HEK293 (cell line): ENCODE measurements at regions not wholly inside any gene's neighbourhood (a gene's known extent, or its start where the extent isn't known, plus 50 kb on each side); places are given as distances from the start of the nearest gene placed in this dataset.

Source experiments
- CTCF ChIA-PET: fragments of 350-600 bp; formaldehyde crosslinking; extraction: SDS; loops from one replicate; lab custom pipeline; 2021; ENCODE audit warnings: antibody characterized with exemption; lab: Yijun Ruan, JAX
- POLR2A ChIA-PET: fragments of 300-600 bp; formaldehyde crosslinking; extraction: SDS; loops from one replicate; lab custom pipeline; 2020; ENCODE audit warnings: antibody characterized with exemption, inconsistent platforms; lab: Yijun Ruan, JAX
- H3K27ac ChIP-seq: fragments of 200-500 bp; sonication (Bioruptor generic); 2 replicates; pipeline ENCODE4 v1.5.1; 2014; ENCODE audit warnings: low read depth, low read length, control low read depth, inconsistent platforms; ENCODE audit errors: extremely low read depth
- H3K36me3 ChIP-seq, 2 experiments: fragments of 200-500 bp in 1 of 2; sonication (Bioruptor generic) in 1 of 2; 1 replicate in 1 of 2; 2 replicates in 1 of 2; pipeline ENCODE4 v1.5.1; 2014 to 2017; ENCODE audit warnings: inconsistent platforms in 2 of 2, low read length in 2 of 2; ENCODE audit not compliant: control insufficient read depth in 2 of 2, insufficient read depth in 1 of 2
- H3K4me1 ChIP-seq: fragments of 200-500 bp; sonication (Bioruptor generic); 2 replicates; pipeline ENCODE4 v1.5.1; 2014; ENCODE audit warnings: mild to moderate bottlenecking, low read length, inconsistent platforms; ENCODE audit not compliant: control insufficient read depth, insufficient read depth
- H3K4me3 ChIP-seq: 2 replicates; pipeline ENCODE4 v1.5.1; 2011; ENCODE audit warnings: low read depth, mild to moderate bottlenecking, control low read depth, low read length, moderate library complexity
- H3K9me3 ChIP-seq: fragments of 200-500 bp; sonication (Bioruptor generic); 2 replicates; pipeline ENCODE4 v1.5.1; 2014; ENCODE audit warnings: low read depth, low read length, inconsistent platforms; ENCODE audit not compliant: control insufficient read depth, insufficient read depth
- HOXC10 ChIP-seq: sonication (generic); formaldehyde crosslinking; IDR thresholded peaks from 2 replicates; pipeline ENCODE4 v1.8.1; 2023; ENCODE audit warnings: mild to moderate bottlenecking, missing genetic modification reagents
- SETDB1 ChIP-seq: IDR thresholded peaks from one replicate; pipeline ENCODE4 v1.6.1; 2017; ENCODE audit warnings: mild to moderate bottlenecking, low read length, moderate library complexity, mixed read lengths; ENCODE audit not compliant: insufficient read length
- WT1 ChIP-seq: fragments of 450-650 bp; formaldehyde crosslinking; IDR thresholded peaks from 2 replicates; pipeline ENCODE4 v1.5.1; 2016; ENCODE audit warnings: missing biosample characterization, missing genetic modification characterization
- ZNF174 ChIP-seq: fragments of 450-650 bp; formaldehyde crosslinking; IDR thresholded peaks from 2 replicates; pipeline ENCODE4 v1.5.0; 2017; ENCODE audit warnings: missing biosample characterization, mild to moderate bottlenecking, missing genetic modification characterization
- ZNF223 ChIP-seq: fragments of 450-650 bp; formaldehyde crosslinking; IDR thresholded peaks from 2 replicates; pipeline ENCODE4 v1.5.1; 2016; ENCODE audit warnings: missing biosample characterization, missing genetic modification characterization
- ZNF26 ChIP-seq: fragments of 450-650 bp; formaldehyde crosslinking; IDR thresholded peaks from 2 replicates; pipeline ENCODE4 v1.5.1; 2016; ENCODE audit warnings: missing biosample characterization, missing genetic modification characterization
- ZNF391 ChIP-seq: fragments of 450-650 bp; formaldehyde crosslinking; IDR thresholded peaks from 2 replicates; pipeline ENCODE4 v1.5.1; 2016; ENCODE audit warnings: low read depth, missing biosample characterization, missing genetic modification characterization, borderline replicate concordance
- ZNF48 ChIP-seq: fragments of 450-650 bp; formaldehyde crosslinking; IDR thresholded peaks from 2 replicates; pipeline ENCODE4 v1.5.1; 2016; ENCODE audit warnings: missing biosample characterization, missing genetic modification characterization
- ZNF544 ChIP-seq: fragments of 450-650 bp; formaldehyde crosslinking; IDR thresholded peaks from 2 replicates; pipeline ENCODE4 v1.5.0; 2017; ENCODE audit warnings: missing biosample characterization, missing genetic modification characterization
- ZNF548 ChIP-seq: fragments of 450-650 bp; formaldehyde crosslinking; IDR thresholded peaks from 2 replicates; pipeline ENCODE4 v1.5.1; 2016; ENCODE audit warnings: missing biosample characterization, missing genetic modification characterization
- ZNF561 ChIP-seq: fragments of 450-650 bp; IDR thresholded peaks from 2 replicates; pipeline ENCODE4 v1.5.1; 2018; ENCODE audit warnings: missing biosample characterization, missing genetic modification characterization, borderline replicate concordance
- ZNF704 ChIP-seq: fragments of 450-650 bp; formaldehyde crosslinking; IDR thresholded peaks from 2 replicates; pipeline ENCODE4 v1.5.1; 2016; ENCODE audit warnings: missing biosample characterization, missing genetic modification characterization
- ZNF785 ChIP-seq: fragments of 450-650 bp; formaldehyde crosslinking; IDR thresholded peaks from 2 replicates; pipeline ENCODE4 v1.5.1; 2016; ENCODE audit warnings: missing biosample characterization, missing genetic modification characterization
- ZNF791 ChIP-seq: fragments of 450-650 bp; formaldehyde crosslinking; IDR thresholded peaks from 2 replicates; pipeline ENCODE4 v1.5.1; 2016; ENCODE audit warnings: missing biosample characterization, missing genetic modification characterization
- TF ChIP-seq, protein P1 (sequence below): fragments of 450-650 bp; formaldehyde crosslinking; IDR thresholded peaks from 2 replicates; pipeline ENCODE4 v1.5.1; 2016; ENCODE audit warnings: missing biosample characterization, missing genetic modification characterization
- TF ChIP-seq, protein P2 (sequence below): fragments of 450-650 bp; formaldehyde crosslinking; conservative IDR thresholded peaks from 2 replicates; pipeline ENCODE4 v1.5.1; 2016; ENCODE audit warnings: low read depth, missing biosample characterization, missing genetic modification characterization
- TF ChIP-seq, protein P3 (sequence below): fragments of 450-650 bp; formaldehyde crosslinking; IDR thresholded peaks from 2 replicates; pipeline ENCODE4 v1.5.1; 2016; ENCODE audit warnings: missing biosample characterization, missing genetic modification characterization
- TF ChIP-seq, protein P4 (sequence below): fragments of 450-650 bp; formaldehyde crosslinking; IDR thresholded peaks from 2 replicates; pipeline ENCODE4 v1.5.1; 2016; ENCODE audit warnings: missing biosample characterization, missing genetic modification characterization

GRCh38 chr5:168114444-168115017 lies 176.9 kb upstream of the WWC1 start (continued):
- TF ChIP-seq, protein P1, sequence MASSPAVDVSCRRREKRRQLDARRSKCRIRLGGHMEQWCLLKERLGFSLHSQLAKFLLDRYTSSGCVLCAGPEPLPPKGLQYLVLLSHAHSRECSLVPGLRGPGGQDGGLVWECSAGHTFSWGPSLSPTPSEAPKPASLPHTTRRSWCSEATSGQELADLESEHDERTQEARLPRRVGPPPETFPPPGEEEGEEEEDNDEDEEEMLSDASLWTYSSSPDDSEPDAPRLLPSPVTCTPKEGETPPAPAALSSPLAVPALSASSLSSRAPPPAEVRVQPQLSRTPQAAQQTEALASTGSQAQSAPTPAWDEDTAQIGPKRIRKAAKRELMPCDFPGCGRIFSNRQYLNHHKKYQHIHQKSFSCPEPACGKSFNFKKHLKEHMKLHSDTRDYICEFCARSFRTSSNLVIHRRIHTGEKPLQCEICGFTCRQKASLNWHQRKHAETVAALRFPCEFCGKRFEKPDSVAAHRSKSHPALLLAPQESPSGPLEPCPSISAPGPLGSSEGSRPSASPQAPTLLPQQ (tag by site-specific recombination), result no peak
- TF ChIP-seq ZNF26 (tag by site-specific recombination) (no peak), ZNF223 (tag by site-specific recombination) (no peak), ZNF548 (tag by site-specific recombination) (no peak), ZNF48 (tag by site-specific recombination) (no peak), WT1 (no peak)
- TF ChIP-seq, protein P2, sequence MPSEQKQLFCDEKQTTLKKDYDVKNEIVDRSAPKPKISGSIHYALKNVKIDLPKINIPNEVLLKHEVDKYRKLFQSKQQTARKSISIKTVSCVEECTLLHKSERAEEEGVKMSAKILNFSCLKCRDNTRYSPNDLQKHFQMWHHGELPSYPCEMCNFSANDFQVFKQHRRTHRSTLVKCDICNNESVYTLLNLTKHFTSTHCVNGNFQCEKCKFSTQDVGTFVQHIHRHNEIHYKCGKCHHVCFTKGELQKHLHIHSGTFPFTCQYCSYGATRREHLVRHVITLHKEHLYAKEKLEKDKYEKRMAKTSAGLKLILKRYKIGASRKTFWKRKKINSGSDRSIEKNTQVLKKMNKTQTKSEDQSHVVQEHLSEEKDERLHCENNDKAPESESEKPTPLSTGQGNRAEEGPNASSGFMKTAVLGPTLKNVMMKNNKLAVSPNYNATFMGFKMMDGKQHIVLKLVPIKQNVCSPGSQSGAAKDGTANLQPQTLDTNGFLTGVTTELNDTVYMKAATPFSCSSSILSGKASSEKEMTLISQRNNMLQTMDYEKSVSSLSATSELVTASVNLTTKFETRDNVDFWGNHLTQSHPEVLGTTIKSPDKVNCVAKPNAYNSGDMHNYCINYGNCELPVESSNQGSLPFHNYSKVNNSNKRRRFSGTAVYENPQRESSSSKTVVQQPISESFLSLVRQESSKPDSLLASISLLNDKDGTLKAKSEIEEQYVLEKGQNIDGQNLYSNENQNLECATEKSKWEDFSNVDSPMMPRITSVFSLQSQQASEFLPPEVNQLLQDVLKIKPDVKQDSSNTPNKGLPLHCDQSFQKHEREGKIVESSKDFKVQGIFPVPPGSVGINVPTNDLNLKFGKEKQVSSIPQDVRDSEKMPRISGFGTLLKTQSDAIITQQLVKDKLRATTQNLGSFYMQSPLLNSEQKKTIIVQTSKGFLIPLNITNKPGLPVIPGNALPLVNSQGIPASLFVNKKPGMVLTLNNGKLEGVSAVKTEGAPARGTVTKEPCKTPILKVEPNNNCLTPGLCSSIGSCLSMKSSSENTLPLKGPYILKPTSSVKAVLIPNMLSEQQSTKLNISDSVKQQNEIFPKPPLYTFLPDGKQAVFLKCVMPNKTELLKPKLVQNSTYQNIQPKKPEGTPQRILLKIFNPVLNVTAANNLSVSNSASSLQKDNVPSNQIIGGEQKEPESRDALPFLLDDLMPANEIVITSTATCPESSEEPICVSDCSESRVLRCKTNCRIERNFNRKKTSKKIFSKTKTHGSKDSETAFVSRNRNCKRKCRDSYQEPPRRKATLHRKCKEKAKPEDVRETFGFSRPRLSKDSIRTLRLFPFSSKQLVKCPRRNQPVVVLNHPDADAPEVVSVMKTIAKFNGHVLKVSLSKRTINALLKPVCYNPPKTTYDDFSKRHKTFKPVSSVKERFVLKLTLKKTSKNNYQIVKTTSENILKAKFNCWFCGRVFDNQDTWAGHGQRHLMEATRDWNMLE (tag by site-specific recombination), result no peak
- TF ChIP-seq, protein P3, sequence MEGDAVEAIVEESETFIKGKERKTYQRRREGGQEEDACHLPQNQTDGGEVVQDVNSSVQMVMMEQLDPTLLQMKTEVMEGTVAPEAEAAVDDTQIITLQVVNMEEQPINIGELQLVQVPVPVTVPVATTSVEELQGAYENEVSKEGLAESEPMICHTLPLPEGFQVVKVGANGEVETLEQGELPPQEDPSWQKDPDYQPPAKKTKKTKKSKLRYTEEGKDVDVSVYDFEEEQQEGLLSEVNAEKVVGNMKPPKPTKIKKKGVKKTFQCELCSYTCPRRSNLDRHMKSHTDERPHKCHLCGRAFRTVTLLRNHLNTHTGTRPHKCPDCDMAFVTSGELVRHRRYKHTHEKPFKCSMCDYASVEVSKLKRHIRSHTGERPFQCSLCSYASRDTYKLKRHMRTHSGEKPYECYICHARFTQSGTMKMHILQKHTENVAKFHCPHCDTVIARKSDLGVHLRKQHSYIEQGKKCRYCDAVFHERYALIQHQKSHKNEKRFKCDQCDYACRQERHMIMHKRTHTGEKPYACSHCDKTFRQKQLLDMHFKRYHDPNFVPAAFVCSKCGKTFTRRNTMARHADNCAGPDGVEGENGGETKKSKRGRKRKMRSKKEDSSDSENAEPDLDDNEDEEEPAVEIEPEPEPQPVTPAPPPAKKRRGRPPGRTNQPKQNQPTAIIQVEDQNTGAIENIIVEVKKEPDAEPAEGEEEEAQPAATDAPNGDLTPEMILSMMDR (tag by site-specific recombination), result peak; percentile 57

- CTCF ChIA-PET, result interaction anchor here (1.0 to 1.8 kb wide), 2 partner anchors 70 to 102 kb away, joined by 3 read pairs; no protein-coding TSS in a partner anchor
Measured at GRCh38 chr5:168117469-168117868, 174.0 kb upstream of the WWC1 start.

More at GRCh38 chr5:168117469-168117868, 174.0 kb upstream of the WWC1 start:
- POLR2A ChIA-PET, result no interaction called here
- Histone ChIP-seq H3K4me1 (no peaks in the 10 kb centered on the region), H3K4me3 (no peak overlapping the region), H3K36me3 (no peaks in the 10 kb centered on the region), H3K27ac (no peak overlapping the region), H3K9me3 (no peaks in the 10 kb centered on the region)
- TF ChIP-seq ZNF561 (tag by site-specific recombination) (no peak), SETDB1 (no peak), ZNF391 (tag by site-specific recombination) (no peak), ZNF785 (tag by site-specific recombination) (no peak), ZNF174 (tag by site-specific recombination) (no peak), HOXC10 (CRISPR knock-in tag) (no peak), ZNF704 (tag by site-specific recombination) (no peak), ZNF544 (tag by site-specific recombination) (no peak), ZNF791 (tag by site-specific recombination) (no peak)
- TF ChIP-seq, protein P4, sequence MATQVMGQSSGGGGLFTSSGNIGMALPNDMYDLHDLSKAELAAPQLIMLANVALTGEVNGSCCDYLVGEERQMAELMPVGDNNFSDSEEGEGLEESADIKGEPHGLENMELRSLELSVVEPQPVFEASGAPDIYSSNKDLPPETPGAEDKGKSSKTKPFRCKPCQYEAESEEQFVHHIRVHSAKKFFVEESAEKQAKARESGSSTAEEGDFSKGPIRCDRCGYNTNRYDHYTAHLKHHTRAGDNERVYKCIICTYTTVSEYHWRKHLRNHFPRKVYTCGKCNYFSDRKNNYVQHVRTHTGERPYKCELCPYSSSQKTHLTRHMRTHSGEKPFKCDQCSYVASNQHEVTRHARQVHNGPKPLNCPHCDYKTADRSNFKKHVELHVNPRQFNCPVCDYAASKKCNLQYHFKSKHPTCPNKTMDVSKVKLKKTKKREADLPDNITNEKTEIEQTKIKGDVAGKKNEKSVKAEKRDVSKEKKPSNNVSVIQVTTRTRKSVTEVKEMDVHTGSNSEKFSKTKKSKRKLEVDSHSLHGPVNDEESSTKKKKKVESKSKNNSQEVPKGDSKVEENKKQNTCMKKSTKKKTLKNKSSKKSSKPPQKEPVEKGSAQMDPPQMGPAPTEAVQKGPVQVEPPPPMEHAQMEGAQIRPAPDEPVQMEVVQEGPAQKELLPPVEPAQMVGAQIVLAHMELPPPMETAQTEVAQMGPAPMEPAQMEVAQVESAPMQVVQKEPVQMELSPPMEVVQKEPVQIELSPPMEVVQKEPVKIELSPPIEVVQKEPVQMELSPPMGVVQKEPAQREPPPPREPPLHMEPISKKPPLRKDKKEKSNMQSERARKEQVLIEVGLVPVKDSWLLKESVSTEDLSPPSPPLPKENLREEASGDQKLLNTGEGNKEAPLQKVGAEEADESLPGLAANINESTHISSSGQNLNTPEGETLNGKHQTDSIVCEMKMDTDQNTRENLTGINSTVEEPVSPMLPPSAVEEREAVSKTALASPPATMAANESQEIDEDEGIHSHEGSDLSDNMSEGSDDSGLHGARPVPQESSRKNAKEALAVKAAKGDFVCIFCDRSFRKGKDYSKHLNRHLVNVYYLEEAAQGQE (tag by site-specific recombination), result no peak
